T-helper 17 cell (primary cell): ENCODE measurements at regions not wholly inside any gene's neighbourhood (a gene's known extent, or its start where the extent isn't known, plus 50 kb on each side); places are given as distances from the start of the nearest gene placed in this dataset.

ENCODE experiments used
- ATAC-seq: fragments of 150-1000 bp; cut with Tn5 transposase; 2 replicates; pipeline ENCODE4 v1.10.0; 2021; ENCODE audit warnings: mild to moderate bottlenecking, moderate library complexity
- DNase-seq, 3 donors: peaks; one replicate each; pipeline versions ENCODE4 v3.0.0 to v3.0.0-alpha.2; 2020 to 2021
- H3K9me3 ChIP-seq: one replicate; pipeline ENCODE4 v1.7.0; 2013; ENCODE audit warnings: low read length, mild to moderate bottlenecking; ENCODE audit not compliant: control insufficient read depth, poor library complexity, severe bottlenecking
- H3K27ac Mint-ChIP-seq: one replicate; pipeline ENCODE4 v1.8.0; 2022; ENCODE audit warnings: mild to moderate bottlenecking, moderate library complexity, mixed read lengths
- H3K27me3 Mint-ChIP-seq: one replicate; pipeline ENCODE4 v1.8.0; 2022; ENCODE audit warnings: mixed read lengths
- H3K36me3 Mint-ChIP-seq: one replicate; pipeline ENCODE4 v1.8.0; 2022; ENCODE audit warnings: low read depth, mixed read lengths
- H3K4me1 Mint-ChIP-seq: one replicate; pipeline ENCODE4 v1.8.0; 2022; ENCODE audit warnings: mild to moderate bottlenecking, mixed read lengths
- H3K4me3 Mint-ChIP-seq: one replicate; pipeline ENCODE4 v1.8.0; 2022; ENCODE audit warnings: mild to moderate bottlenecking, moderate library complexity, mixed read lengths

- Mint-ChIP-seq H3K4me3 (no peak overlapping the region), H3K27me3 (peaks cover 4% of the 10 kb centered on the region), H3K4me1 (no peaks in the 10 kb centered on the region), H3K36me3 (no peaks in the 10 kb centered on the region), H3K27ac (no peak overlapping the region)
- no peak for ATAC-seq
- no peaks in the 10 kb centered on the region for H3K9me3 ChIP-seq
- no peak for DNase-seq
Observed at GRCh38 chr17:70230850-70231640, 61.7 kb downstream of the KCNJ2 start.

DNA sequence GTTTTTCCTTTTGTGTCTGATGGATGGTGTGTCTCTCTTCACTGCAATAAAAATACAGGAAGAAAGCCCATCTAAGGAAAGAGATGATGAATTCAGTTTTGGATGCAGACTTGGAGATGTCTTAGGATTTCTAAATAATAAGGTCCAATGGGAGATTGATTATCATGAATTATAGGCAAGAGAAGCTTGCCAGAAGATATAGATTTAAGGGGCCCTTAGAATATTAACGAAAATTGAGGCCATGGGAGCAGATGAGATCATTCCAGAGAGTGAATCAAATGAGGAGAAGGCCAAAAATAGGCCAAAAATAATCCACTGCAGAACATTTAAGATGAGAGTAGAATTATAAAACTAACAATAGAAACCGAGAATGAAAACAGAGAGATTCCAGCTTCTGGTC is 63.1 kb downstream of the KCNJ2 start:
- Mint-ChIP-seq H3K4me1 (no peaks in the 10 kb centered on the region), H3K27me3 (no peaks in the 10 kb centered on the region), H3K4me3 (no peak overlapping the region), H3K27ac (no peak overlapping the region), H3K36me3 (no peaks in the 10 kb centered on the region)
- ATAC-seq: no peak
- H3K9me3 ChIP-seq: no peaks in the 10 kb centered on the region
- DNase-seq: no peak

GRCh38 chr17:70235252-70235651 is 65.9 kb downstream of the KCNJ2 start:
- H3K36me3 Mint-ChIP-seq: no peaks in the 10 kb centered on the region
- DNase-seq (no peak), ATAC-seq (no peak)
- H3K4me3 Mint-ChIP-seq: no peak overlapping the region
- no peak overlapping the region for H3K27ac Mint-ChIP-seq
- H3K27me3 Mint-ChIP-seq: no peaks in the 10 kb centered on the region
- H3K9me3 ChIP-seq: no peaks in the 10 kb centered on the region
- H3K4me1 Mint-ChIP-seq: no peaks in the 10 kb centered on the region

DNA sequence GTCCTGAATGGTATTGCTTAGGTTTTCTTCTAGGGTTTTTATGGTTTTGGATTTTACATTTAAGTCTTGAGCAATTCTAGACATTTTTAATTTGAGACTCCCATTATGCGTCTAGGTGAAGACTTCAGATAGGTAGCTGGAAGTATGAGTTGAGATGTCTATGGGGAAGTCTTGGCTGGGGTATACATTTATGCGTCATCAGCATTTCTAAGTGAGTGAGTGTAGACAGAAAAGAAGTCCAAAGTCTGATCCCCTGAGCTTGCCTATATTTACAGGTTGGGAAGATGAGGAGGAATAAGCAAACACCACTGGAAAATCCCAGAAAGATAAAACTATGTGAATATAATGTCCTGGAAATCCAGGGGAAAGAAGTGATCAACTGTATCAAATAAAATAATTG is 68.9 kb downstream of the KCNJ2 start:
- no peaks in the 10 kb centered on the region for H3K4me1 Mint-ChIP-seq
- no peak for ATAC-seq
- H3K9me3 ChIP-seq: no peaks in the 10 kb centered on the region
- H3K27ac Mint-ChIP-seq: no peak overlapping the region
- no peaks in the 10 kb centered on the region for H3K36me3 Mint-ChIP-seq
- DNase-seq: no peak
- H3K4me3 Mint-ChIP-seq: no peak overlapping the region
- H3K27me3 Mint-ChIP-seq: no peaks in the 10 kb centered on the region

- H3K36me3 Mint-ChIP-seq: no peaks in the 10 kb centered on the region
- no peaks in the 10 kb centered on the region for H3K4me1 Mint-ChIP-seq
- H3K4me3 Mint-ChIP-seq: no peak overlapping the region
- no peaks in the 10 kb centered on the region for H3K27me3 Mint-ChIP-seq
- H3K9me3 ChIP-seq: no peaks in the 10 kb centered on the region
- no peak overlapping the region for H3K27ac Mint-ChIP-seq
- DNase-seq: no peak
- no peak for ATAC-seq
Observed at GRCh38 chr17:70238646-70239045, 69.3 kb downstream of the KCNJ2 start.

- DNase-seq: no peak
- Mint-ChIP-seq H3K4me1 (no peaks in the 10 kb centered on the region), H3K4me3 (no peak overlapping the region), H3K27me3 (no peaks in the 10 kb centered on the region), H3K36me3 (no peaks in the 10 kb centered on the region), H3K27ac (no peak overlapping the region)
- H3K9me3 ChIP-seq: no peaks in the 10 kb centered on the region
- no peak for ATAC-seq
Observed at GRCh38 chr17:70239391-70239826, 70.1 kb downstream of the KCNJ2 start.

GRCh38 chr17:70241071-70241470 is 71.7 kb downstream of the KCNJ2 start:
- Mint-ChIP-seq H3K4me1 (no peaks in the 10 kb centered on the region), H3K36me3 (no peaks in the 10 kb centered on the region), H3K4me3 (no peak overlapping the region)

DNA sequence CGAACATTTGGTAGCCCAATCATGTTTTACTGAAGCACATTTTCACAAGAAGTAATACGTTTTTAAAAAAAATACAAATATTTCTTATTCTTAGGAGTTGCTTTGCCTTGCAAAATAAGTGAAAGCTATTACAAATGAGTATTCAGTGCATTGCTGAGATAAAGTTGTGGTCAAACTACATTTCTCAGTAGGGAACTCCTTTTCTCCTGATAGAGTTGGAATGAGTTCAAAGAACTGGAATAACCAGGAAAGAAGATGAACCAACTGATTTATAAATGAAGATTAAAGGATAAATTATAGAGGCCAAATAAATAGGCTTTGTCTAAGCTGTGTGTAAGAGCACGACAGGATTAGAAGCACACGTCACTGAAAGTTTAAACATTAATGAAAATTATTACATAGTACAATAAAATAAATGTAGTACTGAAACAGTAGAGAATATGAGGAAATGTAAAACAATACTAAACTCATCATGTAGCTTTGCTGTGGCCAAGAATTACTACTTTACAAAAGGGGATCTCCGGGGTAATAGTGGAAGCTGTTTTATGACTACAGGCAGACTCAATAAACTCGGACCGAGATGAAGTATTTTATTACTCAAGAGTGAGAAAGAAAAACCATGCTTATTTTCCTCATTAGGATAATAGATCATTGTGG is 73.6 kb downstream of the KCNJ2 start:
- ATAC-seq (no peak), DNase-seq (no peak)
- H3K4me1 Mint-ChIP-seq: no peaks in the 10 kb centered on the region
- no peaks in the 10 kb centered on the region for H3K36me3 Mint-ChIP-seq
- no peak overlapping the region for H3K27ac Mint-ChIP-seq
- H3K4me3 Mint-ChIP-seq: no peak overlapping the region
- no peaks in the 10 kb centered on the region for H3K27me3 Mint-ChIP-seq
- no peaks in the 10 kb centered on the region for H3K9me3 ChIP-seq

More at GRCh38 chr17:70241071-70241470, 71.7 kb downstream of the KCNJ2 start:
- Mint-ChIP-seq H3K27me3 (no peaks in the 10 kb centered on the region), H3K27ac (no peak overlapping the region)
- DNase-seq (no peak), ATAC-seq (no peak)
- no peaks in the 10 kb centered on the region for H3K9me3 ChIP-seq

DNA sequence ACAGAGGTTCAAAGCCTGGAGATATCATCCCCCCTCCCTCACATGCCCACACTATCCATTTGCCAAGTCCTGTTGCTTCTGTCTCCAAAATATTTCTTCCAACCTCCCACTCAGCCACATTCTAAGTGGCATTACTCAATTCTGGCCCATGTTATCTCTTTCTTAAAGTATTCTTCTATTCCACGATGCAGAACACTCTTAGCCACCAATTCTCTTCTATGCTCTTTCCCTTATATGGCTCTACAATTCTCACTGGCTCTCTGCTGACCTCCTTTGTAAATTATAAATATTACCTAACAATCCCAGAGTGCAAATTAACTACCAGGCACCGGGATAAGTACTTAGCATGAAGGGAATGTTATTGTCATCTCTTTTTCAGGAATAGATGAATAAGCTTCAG is 82.4 kb downstream of the KCNJ2 start:
- no peak for DNase-seq
- Mint-ChIP-seq H3K27me3 (peaks cover 2% of the 10 kb centered on the region), H3K4me3 (no peak overlapping the region), H3K36me3 (no peaks in the 10 kb centered on the region), H3K27ac (no peak overlapping the region), H3K4me1 (no peaks in the 10 kb centered on the region)
- no peak for ATAC-seq
- no peaks in the 10 kb centered on the region for H3K9me3 ChIP-seq

DNA sequence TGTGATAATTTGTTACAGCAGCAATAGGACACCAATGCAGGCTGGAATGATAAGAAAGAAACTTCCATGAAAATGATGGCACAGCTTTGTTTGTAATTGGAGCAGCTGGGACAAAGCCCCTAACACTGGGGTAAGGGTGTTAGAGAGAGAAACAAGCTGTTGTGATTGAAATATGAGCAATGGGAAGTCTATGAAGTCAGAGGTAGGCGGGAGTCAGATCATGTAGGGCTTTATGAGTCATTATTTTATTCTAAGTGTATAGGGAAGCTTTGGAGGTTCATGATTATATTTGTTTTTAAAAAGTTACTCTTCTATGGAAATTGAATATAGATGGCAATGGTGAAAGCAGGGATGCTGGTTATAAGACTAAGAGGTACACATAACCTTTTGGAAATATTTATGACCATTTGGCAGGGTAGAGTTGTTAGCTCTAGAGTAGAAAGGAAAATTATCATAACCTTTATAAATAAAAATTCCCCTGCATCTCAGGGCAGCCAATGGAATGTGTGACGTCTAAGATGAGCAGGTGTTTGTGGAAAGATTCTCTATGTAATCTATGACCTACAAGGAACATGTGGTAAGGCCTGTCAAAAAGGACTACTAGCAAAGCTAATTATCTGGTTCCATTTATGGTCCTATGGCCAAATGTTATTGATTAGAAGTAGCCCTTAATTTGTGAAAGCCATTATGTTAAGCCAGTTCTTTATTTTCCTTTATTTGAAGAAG is 85.6 kb downstream of the KCNJ2 start:
- no peaks in the 10 kb centered on the region for H3K36me3 Mint-ChIP-seq
- peaks cover 5% of the 10 kb centered on the region for H3K27me3 Mint-ChIP-seq
- no peak for DNase-seq
- no peaks in the 10 kb centered on the region for H3K4me1 Mint-ChIP-seq
- no peaks in the 10 kb centered on the region for H3K9me3 ChIP-seq
- no peak overlapping the region for H3K4me3 Mint-ChIP-seq
- H3K27ac Mint-ChIP-seq: no peak overlapping the region
- no peak for ATAC-seq

DNA sequence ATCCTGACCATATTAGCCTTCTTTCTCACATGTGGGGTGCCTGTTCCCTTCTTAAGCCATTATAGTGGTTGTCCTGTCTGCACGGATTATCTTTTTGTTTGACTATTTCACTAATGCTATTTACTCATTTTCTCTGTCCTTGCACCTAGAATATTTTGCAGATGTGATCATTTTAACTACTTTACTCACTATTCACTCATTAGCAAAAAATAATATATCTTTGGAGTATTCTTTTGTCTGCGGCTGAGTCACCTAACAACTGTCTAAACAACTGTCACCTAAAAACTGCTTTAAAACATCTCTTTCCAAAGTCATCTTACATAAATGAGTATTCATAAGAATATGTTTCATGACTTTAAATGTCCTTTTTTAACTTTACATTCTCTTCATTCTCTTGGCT is 87.4 kb downstream of the KCNJ2 start:
- peaks cover 5% of the 10 kb centered on the region for H3K27me3 Mint-ChIP-seq
- H3K9me3 ChIP-seq: no peaks in the 10 kb centered on the region
- H3K36me3 Mint-ChIP-seq: no peaks in the 10 kb centered on the region

GRCh38 chr17:70258465-70258864 is 89.1 kb downstream of the KCNJ2 start:
- no peak for ATAC-seq
- Mint-ChIP-seq H3K4me3 (no peak overlapping the region), H3K27ac (no peak overlapping the region), H3K4me1 (no peaks in the 10 kb centered on the region), H3K36me3 (no peaks in the 10 kb centered on the region), H3K27me3 (peaks cover 5% of the 10 kb centered on the region)
- H3K9me3 ChIP-seq: no peaks in the 10 kb centered on the region
- no peak for DNase-seq

More for the DNA sequence above, 87.4 kb downstream of the KCNJ2 start:
- Mint-ChIP-seq H3K27ac (no peak overlapping the region), H3K4me1 (no peaks in the 10 kb centered on the region), H3K4me3 (no peak overlapping the region)
- DNase-seq (no peak), ATAC-seq (no peak)

- no peak overlapping the region for H3K27ac Mint-ChIP-seq
- H3K27me3 Mint-ChIP-seq: peaks cover 5% of the 10 kb centered on the region
- no peaks in the 10 kb centered on the region for H3K4me1 Mint-ChIP-seq
- DNase-seq (no peak), ATAC-seq (no peak)
- H3K4me3 Mint-ChIP-seq: no peak overlapping the region
- H3K36me3 Mint-ChIP-seq: no peaks in the 10 kb centered on the region
- no peaks in the 10 kb centered on the region for H3K9me3 ChIP-seq
Observed at GRCh38 chr17:70259400-70259799, 90.1 kb downstream of the KCNJ2 start.
